Esophagus (tissue), 2 donors: ENCODE measurements at regions not wholly inside any gene's neighbourhood (a gene's known extent, or its start where the extent isn't known, plus 50 kb on each side); places are given as distances from the start of the nearest gene placed in this dataset.

Experiments used
- H3K27ac ChIP-seq, 2 donors: one replicate each; pipeline ENCODE4 v1.5.1; 2013; ENCODE audit warnings: low read depth in 2 of 2, mild to moderate bottlenecking in 2 of 2, inconsistent platforms in 1 of 2, low read length in 1 of 2, moderate library complexity in 1 of 2
- H3K27me3 ChIP-seq, 2 donors: one replicate each; pipeline ENCODE4 v1.6.1; 2013; ENCODE audit warnings: low read length in 2 of 2, control low read depth in 1 of 2, mild to moderate bottlenecking in 1 of 2; ENCODE audit not compliant: insufficient read depth in 2 of 2, control insufficient read depth in 1 of 2
- H3K36me3 ChIP-seq, 2 donors: one replicate each; pipeline ENCODE4 v1.6.1; 2013; ENCODE audit warnings: low read length in 1 of 2; ENCODE audit not compliant: control insufficient read depth in 2 of 2, insufficient read depth in 2 of 2
- H3K4me1 ChIP-seq, 2 donors: one replicate each; pipeline ENCODE4 v1.6.1; 2013; ENCODE audit warnings: low read length in 1 of 2; ENCODE audit not compliant: control insufficient read depth in 2 of 2, insufficient read depth in 2 of 2
- H3K4me3 ChIP-seq, 2 donors: one replicate each; pipeline ENCODE4 v1.5.1; 2013; ENCODE audit warnings: low read length in 2 of 2, mild to moderate bottlenecking in 2 of 2, low read depth in 1 of 2, moderate library complexity in 1 of 2
- H3K9me3 ChIP-seq, 2 donors: one replicate each; pipeline ENCODE4 v1.6.1; 2013; ENCODE audit warnings: mild to moderate bottlenecking in 2 of 2, low read depth in 1 of 2, low read length in 1 of 2, moderate library complexity in 1 of 2; ENCODE audit not compliant: control insufficient read depth in 2 of 2, insufficient read depth in 1 of 2
- WGBS, 2 donors: extraction: QIAGEN DNeasy Blood & Tissue Kit; methylation state at CpG; one replicate each; pipeline ENCODE4 v1.1.7; 2013; 5-methylcytosine and 5-hydroxymethylcytosine counted together
- donor health status: healthy with polysubstance abuse.
- donor health status: Bipolar disorder and iron deficiency.

- Histone ChIP-seq H3K9me3 (no peaks in the 10 kb centered on the region), H3K36me3 (no peaks in the 10 kb centered on the region), H3K27me3 (no peaks in the 10 kb centered on the region), H3K27ac (no peak overlapping the region), H3K4me3 (no peak overlapping the region), H3K4me1 (no peaks in the 10 kb centered on the region)
- 88 to 89% methylated on average over 17 of the region's 17 CpGs for WGBS, 2 donors
Measured at GRCh38 chr13:84927442-84928169, 871.6 kb downstream of the SLITRK6 start.

- no peaks in the 10 kb centered on the region for H3K4me1 ChIP-seq
- no peak overlapping the region for H3K4me3 ChIP-seq
- 67 to 72% methylated on average over 4 of the region's 4 CpGs for WGBS, 2 donors
- H3K36me3 ChIP-seq: no peaks in the 10 kb centered on the region
- no peaks in the 10 kb centered on the region for H3K9me3 ChIP-seq
- no peak overlapping the region for H3K27ac ChIP-seq
- no peaks in the 10 kb centered on the region for H3K27me3 ChIP-seq
Measured at GRCh38 chr13:84925443-84925842, 873.8 kb downstream of the SLITRK6 start.

GRCh38 chr13:84923831-84924230, 875.4 kb downstream of the SLITRK6 start:
- no peak overlapping the region for H3K27ac ChIP-seq
- no peaks in the 10 kb centered on the region for H3K27me3 ChIP-seq
- WGBS, 2 donors: 20 to 39% methylated on average over 1 of the region's 1 CpG
- H3K36me3 ChIP-seq: no peaks in the 10 kb centered on the region
- H3K4me1 ChIP-seq: no peaks in the 10 kb centered on the region
- H3K9me3 ChIP-seq: no peaks in the 10 kb centered on the region
- no peak overlapping the region for H3K4me3 ChIP-seq

GRCh38 chr13:84917252-84917878, 881.9 kb downstream of the SLITRK6 start:
- Histone ChIP-seq H3K4me1 (no peaks in the 10 kb centered on the region), H3K36me3 (no peaks in the 10 kb centered on the region), H3K27ac (no peak overlapping the region), H3K4me3 (no peak overlapping the region), H3K9me3 (no peaks in the 10 kb centered on the region), H3K27me3 (no peaks in the 10 kb centered on the region)
- WGBS, 2 donors: 36 to 45% methylated on average over 4 of the region's 4 CpGs

GRCh38 chr13:84912720-84913119, 886.5 kb downstream of the SLITRK6 start:
- Histone ChIP-seq H3K4me1 (no peaks in the 10 kb centered on the region), H3K36me3 (no peaks in the 10 kb centered on the region), H3K4me3 (no peak overlapping the region), H3K27ac (no peak overlapping the region), H3K27me3 (no peaks in the 10 kb centered on the region), H3K9me3 (no peaks in the 10 kb centered on the region)
- 72 to 78% methylated on average over 2 of the region's 2 CpGs for WGBS, 2 donors

- Histone ChIP-seq H3K36me3 (no peaks in the 10 kb centered on the region), H3K9me3 (no peaks in the 10 kb centered on the region)
- WGBS, 2 donors: 61 to 81% methylated on average over 2 of the region's 2 CpGs
Measured at GRCh38 chr13:84910423-84910822, 888.8 kb downstream of the SLITRK6 start.

GRCh38 chr13:84903391-84903790, 895.8 kb downstream of the SLITRK6 start:
- Histone ChIP-seq H3K4me1 (no peaks in the 10 kb centered on the region), H3K27ac (no peak overlapping the region), H3K4me3 (no peak overlapping the region), H3K36me3 (no peaks in the 10 kb centered on the region), H3K27me3 (no peaks in the 10 kb centered on the region), H3K9me3 (no peaks in the 10 kb centered on the region)
- WGBS, 2 donors: 19 to 22% methylated on average over 4 of the region's 4 CpGs

More at GRCh38 chr13:84910423-84910822, 888.8 kb downstream of the SLITRK6 start:
- H3K4me3 ChIP-seq: no peak overlapping the region
- no peaks in the 10 kb centered on the region for H3K27me3 ChIP-seq
- no peak overlapping the region for H3K27ac ChIP-seq
- H3K4me1 ChIP-seq: no peaks in the 10 kb centered on the region

- H3K36me3 ChIP-seq: no peaks in the 10 kb centered on the region
- H3K4me1 ChIP-seq: no peaks in the 10 kb centered on the region
- H3K9me3 ChIP-seq: no peaks in the 10 kb centered on the region
- 62 to 72% methylated on average over 1 of the region's 1 CpG for WGBS, 2 donors
- H3K27me3 ChIP-seq: no peaks in the 10 kb centered on the region
- no peak overlapping the region for H3K4me3 ChIP-seq
- no peak overlapping the region for H3K27ac ChIP-seq
Measured at GRCh38 chr13:84902243-84902642, 897.0 kb downstream of the SLITRK6 start.

GRCh38 chr13:84896128-84896527, 903.1 kb downstream of the SLITRK6 start:
- H3K4me3 ChIP-seq: no peak overlapping the region
- no peaks in the 10 kb centered on the region for H3K27me3 ChIP-seq
- H3K9me3 ChIP-seq: no peaks in the 10 kb centered on the region
- no peaks in the 10 kb centered on the region for H3K36me3 ChIP-seq
- H3K27ac ChIP-seq: no peak overlapping the region
- H3K4me1 ChIP-seq: no peaks in the 10 kb centered on the region
- WGBS, 2 donors: 13 to 17% methylated on average over 9 of the region's 9 CpGs

GRCh38 chr13:84894749-84895148, 904.5 kb downstream of the SLITRK6 start:
- Histone ChIP-seq H3K9me3 (no peaks in the 10 kb centered on the region), H3K4me1 (no peaks in the 10 kb centered on the region)
- 94 to 96% methylated on average over 22 to 23 of the region's 23 CpGs for WGBS, 2 donors

More at GRCh38 chr13:84894749-84895148, 904.5 kb downstream of the SLITRK6 start:
- Histone ChIP-seq H3K27ac (no peak overlapping the region), H3K27me3 (no peaks in the 10 kb centered on the region), H3K36me3 (no peaks in the 10 kb centered on the region), H3K4me3 (no peak overlapping the region)
